Esophagus muscularis mucosa (tissue), 4 donors: ENCODE measurements at regions not wholly inside any gene's neighbourhood (a gene's known extent, or its start where the extent isn't known, plus 50 kb on each side); places are given as distances from the start of the nearest gene placed in this dataset.

Experiments
- EP300 ChIP-seq: sonication (generic); formaldehyde crosslinking; IDR thresholded peaks from one replicate; pipeline ENCODE4 v1.6.1; 2017; ENCODE audit warnings: antibody characterized with exemption
- POLR2A ChIP-seq: fragments of 450-650 bp; IDR thresholded peaks from one replicate; pipeline ENCODE4 v1.6.1; 2017; ENCODE audit warnings: antibody characterized with exemption, moderate library complexity, mild to moderate bottlenecking, low read depth
- POLR2AphosphoS5 ChIP-seq, 2 donors: sonication (generic); formaldehyde crosslinking; IDR thresholded peaks; one replicate each; pipeline ENCODE4 v1.6.1; 2017; ENCODE audit warnings: antibody characterized with exemption in 2 of 2
- TF ChIP-seq, protein P1 (sequence below), 3 experiments: fragments of 200-600 bp in 2 of 3; fragments of 450-650 bp in 1 of 3; sonication (generic) in 2 of 3; IDR thresholded peaks; one replicate each; pipeline ENCODE4 v1.5.1; 2017 to 2019; ENCODE audit warnings: antibody characterized with exemption in 3 of 3, mild to moderate bottlenecking in 2 of 3, moderate library complexity in 1 of 3

DNA sequence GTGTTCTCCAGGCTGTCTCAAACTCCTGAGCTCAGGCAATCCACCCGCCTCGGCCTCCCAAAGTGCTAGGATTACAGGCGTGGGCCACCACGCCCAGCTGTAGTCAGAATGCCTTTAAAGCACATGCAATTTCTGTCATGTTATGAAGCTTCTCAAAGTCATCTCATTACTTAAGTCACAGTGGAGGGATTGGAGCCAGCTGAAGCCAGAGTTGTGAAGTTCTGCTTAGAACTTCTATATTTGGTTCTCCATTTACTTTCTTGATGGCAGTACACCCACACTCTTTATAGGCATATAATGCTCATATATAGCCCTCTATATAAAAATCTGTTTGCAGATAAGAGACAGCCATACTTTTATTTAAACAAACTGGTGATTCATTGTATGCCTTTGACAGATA, 68.8 kb upstream of the CWC22 start:
- no peak for TF ChIP-seq POLR2AphosphoS5 (IDR thresholded peaks at IDR 0.05)
- TF ChIP-seq, protein P1, sequence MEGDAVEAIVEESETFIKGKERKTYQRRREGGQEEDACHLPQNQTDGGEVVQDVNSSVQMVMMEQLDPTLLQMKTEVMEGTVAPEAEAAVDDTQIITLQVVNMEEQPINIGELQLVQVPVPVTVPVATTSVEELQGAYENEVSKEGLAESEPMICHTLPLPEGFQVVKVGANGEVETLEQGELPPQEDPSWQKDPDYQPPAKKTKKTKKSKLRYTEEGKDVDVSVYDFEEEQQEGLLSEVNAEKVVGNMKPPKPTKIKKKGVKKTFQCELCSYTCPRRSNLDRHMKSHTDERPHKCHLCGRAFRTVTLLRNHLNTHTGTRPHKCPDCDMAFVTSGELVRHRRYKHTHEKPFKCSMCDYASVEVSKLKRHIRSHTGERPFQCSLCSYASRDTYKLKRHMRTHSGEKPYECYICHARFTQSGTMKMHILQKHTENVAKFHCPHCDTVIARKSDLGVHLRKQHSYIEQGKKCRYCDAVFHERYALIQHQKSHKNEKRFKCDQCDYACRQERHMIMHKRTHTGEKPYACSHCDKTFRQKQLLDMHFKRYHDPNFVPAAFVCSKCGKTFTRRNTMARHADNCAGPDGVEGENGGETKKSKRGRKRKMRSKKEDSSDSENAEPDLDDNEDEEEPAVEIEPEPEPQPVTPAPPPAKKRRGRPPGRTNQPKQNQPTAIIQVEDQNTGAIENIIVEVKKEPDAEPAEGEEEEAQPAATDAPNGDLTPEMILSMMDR (IDR thresholded peaks at IDR 0.05) = no peak
- no peak for TF ChIP-seq EP300
- no peak for TF ChIP-seq POLR2A
